OCI-LY7 (cell line): ENCODE measurements at regions not wholly inside any gene's neighbourhood (a gene's known extent, or its start where the extent isn't known, plus 50 kb on each side); places are given as distances from the start of the nearest gene placed in this dataset.

Source experiments
- BruUV-seq: library from RNA; stranded (reverse); fragments of 400-500 nt; replicated peaks from 2 replicates; lab custom pipeline; 2021; lab: Mats Ljungman, UMichigan
- CTCF ChIA-PET: fragments of 300-600 bp; sonication (Branson Sonifier 250); formaldehyde crosslinking; loops from one replicate; lab custom pipeline; 2022; ENCODE audit warnings: antibody characterized with exemption; ENCODE audit not compliant: unreplicated experiment; lab: Charles Lee
- POLR2A ChIA-PET: fragments of 300-600 bp; sonication (Branson Sonifier 250); formaldehyde crosslinking; loops from one replicate; lab custom pipeline; 2022; ENCODE audit warnings: antibody characterized with exemption; lab: Charles Lee
- DNase-seq: peaks from one replicate; pipeline ENCODE4 v3.0.0-alpha.2; 2015; ENCODE audit warnings: low spot score
- H2AFZ ChIP-seq: fragments of 200-600 bp; sonication (generic), shearing (Covaris generic); 2 replicates; pipeline ENCODE4 v1.6.1; 2014; ENCODE audit warnings: mild to moderate bottlenecking, antibody characterized with exemption, low read length, moderate library complexity
- H3K27ac ChIP-seq: fragments of 200-600 bp; sonication (generic); 2 replicates; pipeline ENCODE4 v1.5.1; 2014; ENCODE audit warnings: mixed run types, low read depth, mild to moderate bottlenecking, moderate library complexity, low read length, inconsistent platforms; ENCODE audit not compliant: poor library complexity, severe bottlenecking
- H3K36me3 ChIP-seq: fragments of 200-600 bp; sonication (generic); 2 replicates; pipeline ENCODE4 v1.6.1; 2014; ENCODE audit warnings: mild to moderate bottlenecking, antibody characterized with exemption, low read length, moderate library complexity, mixed read lengths; ENCODE audit not compliant: insufficient read depth
- H3K4me1 ChIP-seq: fragments of 200-600 bp; sonication (generic); 2 replicates; pipeline ENCODE4 v1.5.1; 2014; ENCODE audit warnings: mild to moderate bottlenecking, low read length; ENCODE audit not compliant: insufficient read depth, poor library complexity, severe bottlenecking
- H3K4me2 ChIP-seq: fragments of 200-600 bp; sonication (generic); 2 replicates; pipeline ENCODE4 v1.6.1; 2014; ENCODE audit warnings: mild to moderate bottlenecking, low read length
- H3K4me3 ChIP-seq: fragments of 200-600 bp; sonication (generic); 2 replicates; pipeline ENCODE4 v1.5.1; 2014; ENCODE audit warnings: mild to moderate bottlenecking, low read depth, low read length; ENCODE audit not compliant: poor library complexity, severe bottlenecking
- H3K79me2 ChIP-seq: fragments of 200-600 bp; sonication (generic); 2 replicates; pipeline ENCODE4 v1.6.1; 2016; ENCODE audit warnings: low read depth, mild to moderate bottlenecking, low read length, moderate library complexity, mixed read lengths; ENCODE audit not compliant: insufficient read depth
- H3K9me2 ChIP-seq: fragments of 200-600 bp; sonication (generic); 2 replicates; pipeline ENCODE4 v1.6.1; 2016; ENCODE audit warnings: mild to moderate bottlenecking, low read length, mixed read lengths; ENCODE audit not compliant: insufficient read depth
- H3K9me3 ChIP-seq: fragments of 200-600 bp; sonication (generic); 2 replicates; pipeline ENCODE4 v1.6.1; 2014; ENCODE audit warnings: mild to moderate bottlenecking, mixed run types, low read length, mixed read lengths
- H4K20me1 ChIP-seq: fragments of 200-600 bp; sonication (generic); 2 replicates; pipeline ENCODE4 v1.6.1; 2014; ENCODE audit warnings: mild to moderate bottlenecking, antibody characterized with exemption, low read length, moderate library complexity, mixed read lengths; ENCODE audit not compliant: insufficient read depth
- EZH2phosphoT487 ChIP-seq: fragments of 200-600 bp; sonication (generic); IDR thresholded peaks from 2 replicates; pipeline ENCODE4 v1.6.1; 2018; ENCODE audit warnings: low read depth, borderline replicate concordance, mild to moderate bottlenecking, mixed run types, antibody characterized with exemption, low read length, moderate library complexity, mixed read lengths
- intact Hi-C: fragments of 100-400 bp; cut with micrococcal nuclease; formaldehyde crosslinking; loops from one replicate; pipeline ENCODE4 v1.10.0; 2022; ENCODE audit not compliant: unreplicated experiment
- TF ChIP-seq, protein P1 (sequence below): fragments of 200-600 bp; sonication (generic); conservative IDR thresholded peaks from 2 replicates; pipeline ENCODE4 v1.5.1; 2014; ENCODE audit warnings: mild to moderate bottlenecking, antibody characterized with exemption, low read length, moderate library complexity, mixed read lengths

DNA sequence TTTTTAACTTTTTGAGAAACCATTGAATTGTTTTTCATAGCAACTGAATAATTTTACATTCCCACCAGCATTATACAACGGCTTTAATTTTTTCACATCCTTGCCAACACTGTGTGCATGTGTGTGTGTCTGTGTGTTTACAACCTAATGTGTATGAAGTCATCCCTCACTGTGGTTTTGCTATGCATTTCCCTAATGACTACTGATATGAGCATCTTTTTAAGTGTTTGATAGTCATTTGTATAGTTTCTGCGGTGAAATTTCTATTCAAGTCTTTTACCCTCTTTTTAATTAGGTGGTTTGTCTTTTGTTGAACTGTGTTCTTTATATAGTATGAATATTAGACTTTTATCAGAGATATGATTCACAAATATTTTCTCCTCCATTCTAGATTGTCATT, 263.1 kb upstream of the COX7C start:
- no peaks in the 10 kb centered on the region for H3K79me2 ChIP-seq
- H3K9me3 ChIP-seq = no peaks in the 10 kb centered on the region
- no peak for DNase-seq
- no peak overlapping the region for H2AFZ ChIP-seq
- no TSS peak for BruUV-seq
- H3K9me2 ChIP-seq = no peaks in the 10 kb centered on the region
- no peak overlapping the region for H3K4me2 ChIP-seq
- no peaks in the 10 kb centered on the region for H3K4me1 ChIP-seq
- H3K27ac ChIP-seq = no peak overlapping the region
- ChIA-PET CTCF (no interaction called here), POLR2A (no interaction called here)
- no peaks in the 10 kb centered on the region for H4K20me1 ChIP-seq
- intact Hi-C loops = no loop called here
- TF ChIP-seq, protein P1, sequence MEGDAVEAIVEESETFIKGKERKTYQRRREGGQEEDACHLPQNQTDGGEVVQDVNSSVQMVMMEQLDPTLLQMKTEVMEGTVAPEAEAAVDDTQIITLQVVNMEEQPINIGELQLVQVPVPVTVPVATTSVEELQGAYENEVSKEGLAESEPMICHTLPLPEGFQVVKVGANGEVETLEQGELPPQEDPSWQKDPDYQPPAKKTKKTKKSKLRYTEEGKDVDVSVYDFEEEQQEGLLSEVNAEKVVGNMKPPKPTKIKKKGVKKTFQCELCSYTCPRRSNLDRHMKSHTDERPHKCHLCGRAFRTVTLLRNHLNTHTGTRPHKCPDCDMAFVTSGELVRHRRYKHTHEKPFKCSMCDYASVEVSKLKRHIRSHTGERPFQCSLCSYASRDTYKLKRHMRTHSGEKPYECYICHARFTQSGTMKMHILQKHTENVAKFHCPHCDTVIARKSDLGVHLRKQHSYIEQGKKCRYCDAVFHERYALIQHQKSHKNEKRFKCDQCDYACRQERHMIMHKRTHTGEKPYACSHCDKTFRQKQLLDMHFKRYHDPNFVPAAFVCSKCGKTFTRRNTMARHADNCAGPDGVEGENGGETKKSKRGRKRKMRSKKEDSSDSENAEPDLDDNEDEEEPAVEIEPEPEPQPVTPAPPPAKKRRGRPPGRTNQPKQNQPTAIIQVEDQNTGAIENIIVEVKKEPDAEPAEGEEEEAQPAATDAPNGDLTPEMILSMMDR = no peak
- no peak for TF ChIP-seq EZH2phosphoT487
- no peaks in the 10 kb centered on the region for H3K36me3 ChIP-seq
- H3K4me3 ChIP-seq = no peak overlapping the region

DNA sequence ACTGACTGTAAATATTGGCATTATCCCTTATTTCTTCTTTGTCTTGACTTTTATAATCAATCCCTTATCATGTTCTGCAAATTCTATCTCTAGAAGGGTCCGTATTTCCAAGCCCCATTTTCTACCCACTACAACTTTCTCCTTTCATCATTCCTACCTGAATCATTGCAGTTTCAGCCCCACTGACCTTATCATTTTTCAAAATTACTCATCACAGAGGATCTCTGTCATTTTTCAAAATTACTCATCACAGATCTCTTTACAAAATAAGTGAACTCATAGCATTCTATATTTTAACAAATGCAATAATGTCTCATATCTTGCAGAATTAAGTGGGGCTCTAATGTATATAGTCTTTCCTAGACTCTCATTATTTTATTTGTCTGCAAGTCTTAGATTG, 256.9 kb upstream of the COX7C start:
- intact Hi-C loops = no loop called here
- no TSS peak for BruUV-seq
- Histone ChIP-seq H3K27ac (no peak overlapping the region), H3K79me2 (no peaks in the 10 kb centered on the region), H3K4me1 (no peaks in the 10 kb centered on the region), H2AFZ (no peak overlapping the region), H3K4me2 (no peak overlapping the region), H3K9me3 (no peaks in the 10 kb centered on the region), H4K20me1 (no peaks in the 10 kb centered on the region), H3K36me3 (no peaks in the 10 kb centered on the region), H3K4me3 (no peak overlapping the region), H3K9me2 (no peaks in the 10 kb centered on the region)
- TF ChIP-seq EZH2phosphoT487 = no peak
- TF ChIP-seq, protein P1 = no peak
- DNase-seq = no peak
- ChIA-PET CTCF (no interaction called here), POLR2A (no interaction called here)

DNA sequence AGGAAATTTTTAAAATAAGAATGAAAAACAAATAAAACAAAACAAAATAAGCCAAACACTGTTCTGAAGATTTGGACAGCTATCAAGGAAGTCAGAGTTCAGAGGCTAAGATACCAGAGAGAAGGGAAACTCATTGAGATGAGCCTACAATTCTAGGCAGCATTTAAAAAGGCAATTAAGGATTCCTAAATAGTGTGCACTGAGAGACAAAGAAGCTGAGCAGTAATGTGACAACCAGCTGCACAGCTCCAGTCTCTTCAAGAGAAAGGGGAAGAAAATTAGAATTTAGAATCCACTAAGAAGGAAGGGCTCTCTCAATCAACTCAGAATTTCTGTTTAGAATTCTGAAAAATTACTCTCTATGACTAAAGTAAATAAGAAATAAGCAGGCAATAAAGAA, 246.7 kb upstream of the COX7C start:
- DNase-seq = no peak
- no peak overlapping the region for H3K4me3 ChIP-seq
- H2AFZ ChIP-seq = no peak overlapping the region
- no peak overlapping the region for H3K4me2 ChIP-seq
- H3K4me1 ChIP-seq = no peaks in the 10 kb centered on the region
- H3K9me3 ChIP-seq = no peaks in the 10 kb centered on the region
- TF ChIP-seq EZH2phosphoT487 = no peak
- TF ChIP-seq, protein P1 = no peak
- no peaks in the 10 kb centered on the region for H3K79me2 ChIP-seq
- no peaks in the 10 kb centered on the region for H3K36me3 ChIP-seq
- no peaks in the 10 kb centered on the region for H3K9me2 ChIP-seq
- H4K20me1 ChIP-seq = no peaks in the 10 kb centered on the region
- intact Hi-C loops = no loop called here
- ChIA-PET CTCF (no interaction called here), POLR2A (interaction anchor here (0.5 kb wide), 1 partner anchor 205 kb away, joined by 3 read pairs; no protein-coding TSS in a partner anchor)
- H3K27ac ChIP-seq = no peak overlapping the region
- no TSS peak for BruUV-seq
